ENCODE measurements at regions not wholly inside any gene's neighbourhood (a gene's known extent, or its start where the extent isn't known, plus 50 kb on each side); places are given as distances from the start of the nearest gene placed in this dataset.
"Not testable (repeated sequence)": the region's sequence is repeated elsewhere in the genome, so short reads cannot be mapped to it uniquely, and the experiment has no call there.

DNA sequence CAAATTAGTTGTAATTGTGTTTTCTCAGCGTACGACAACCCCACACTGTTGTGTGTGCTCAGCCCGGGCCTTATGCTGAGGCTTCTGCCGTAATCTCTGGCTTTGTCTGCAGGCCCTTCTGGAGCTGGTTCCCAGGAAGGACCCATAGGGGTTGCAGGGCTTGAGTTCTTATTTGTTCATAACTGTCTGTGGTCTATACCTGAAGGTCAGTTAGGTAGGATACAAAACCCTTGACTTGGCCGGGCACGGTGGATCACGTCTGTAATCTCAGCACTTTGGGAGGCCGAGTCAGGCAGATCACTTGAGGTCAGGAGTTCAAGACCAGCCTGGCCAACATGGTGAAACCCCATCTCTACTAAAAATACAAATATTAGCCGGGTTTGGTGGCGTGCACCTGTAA is 1010.2 kb downstream of the BRD1 start:
- not testable (repeated sequence) for H3K9me3 Mint-ChIP-seq; H3K4me3 Mint-ChIP-seq; ATAC-seq; H4K20me1 ChIP-seq (replicated peaks; ENCODE audit: insufficient read depth); H3K4me1 Mint-ChIP-seq; H3K4me3 ChIP-seq; H3K79me2 ChIP-seq (replicated peaks; ENCODE audit: insufficient read depth); H3K27ac Mint-ChIP-seq; H3K9me2 ChIP-seq (ENCODE audit: insufficient read depth); H3K4me1 ChIP-seq (ENCODE audit: insufficient read depth); DNase-seq (ENCODE audit: low spot score); H3K4me2 ChIP-seq; H3K27ac ChIP-seq (ENCODE audit: low read depth); H3K27me3 ChIP-seq (ENCODE audit: insufficient read depth); H3K27me3 Mint-ChIP-seq (ENCODE audit: insufficient read depth, low read depth, poor library complexity); H2AFZ ChIP-seq; H3K36me3 Mint-ChIP-seq (ENCODE audit: low read depth); H3F3A ChIP-seq (replicated peaks; ENCODE audit: low read depth)
- peaks cover 10% of the 10 kb centered on the region; the same call in 1 of the 2 replicates for H3K36me3 ChIP-seq (ENCODE audit: insufficient read depth)

DNA sequence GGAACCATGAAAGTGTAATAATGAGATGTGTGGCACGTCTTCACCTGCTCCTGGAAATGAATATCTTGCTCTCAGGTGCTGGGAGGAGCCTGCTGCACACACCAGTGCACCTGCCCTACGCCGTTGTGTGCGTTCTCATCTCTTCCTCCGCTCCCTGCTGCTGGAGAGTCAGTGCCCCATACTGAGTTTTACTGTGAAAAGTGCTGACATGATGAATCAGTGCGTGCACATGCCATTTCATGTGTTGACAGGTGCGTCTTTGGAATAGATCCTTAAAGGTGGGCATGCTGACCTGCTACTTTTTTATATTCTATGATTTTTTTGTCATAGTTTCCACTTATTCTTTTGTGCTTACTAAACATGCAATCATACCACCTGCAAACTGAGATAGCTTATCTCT is 1015.8 kb downstream of the BRD1 start:
- Histone ChIP-seq H3K79me2 (replicated peaks; ENCODE audit: insufficient read depth) (no peaks in the 10 kb centered on the region), H3K4me1 (ENCODE audit: insufficient read depth) (no peaks in the 10 kb centered on the region), H3K36me3 (ENCODE audit: insufficient read depth) (peaks cover 7% of the 10 kb centered on the region; the same call in 1 of the 2 replicates), H4K20me1 (replicated peaks; ENCODE audit: insufficient read depth) (no peaks in the 10 kb centered on the region), H3F3A (replicated peaks; ENCODE audit: low read depth) (no peaks in the 10 kb centered on the region), H3K4me2 (no peak overlapping the region), H3K9me2 (ENCODE audit: insufficient read depth) (no peaks in the 10 kb centered on the region), H3K4me3 (no peak overlapping the region), H3K27ac (ENCODE audit: low read depth) (no peak overlapping the region), H3K27me3 (ENCODE audit: insufficient read depth) (no peaks in the 10 kb centered on the region), H2AFZ (no peak overlapping the region)
- ATAC-seq (no peak), DNase-seq (ENCODE audit: low spot score) (no peak)
- Mint-ChIP-seq H3K27ac (no peak overlapping the region), H3K4me1 (peaks cover 2% of the 10 kb centered on the region; the same call in 2 of the 3 replicates), H3K9me3 (peaks cover 3% of the 10 kb centered on the region; the same call in 2 of the 3 replicates), H3K27me3 (ENCODE audit: insufficient read depth, low read depth, poor library complexity) (peaks cover 2% of the 10 kb centered on the region), H3K4me3 (no peak overlapping the region), H3K36me3 (ENCODE audit: low read depth) (peaks cover 3% of the 10 kb centered on the region; the same call in 2 of the 3 replicates)
- TF ChIP-seq REST (IDR thresholded peaks at IDR 0.05; ENCODE audit: unreplicated experiment), result no peak
- TF ChIP-seq, protein P1, sequence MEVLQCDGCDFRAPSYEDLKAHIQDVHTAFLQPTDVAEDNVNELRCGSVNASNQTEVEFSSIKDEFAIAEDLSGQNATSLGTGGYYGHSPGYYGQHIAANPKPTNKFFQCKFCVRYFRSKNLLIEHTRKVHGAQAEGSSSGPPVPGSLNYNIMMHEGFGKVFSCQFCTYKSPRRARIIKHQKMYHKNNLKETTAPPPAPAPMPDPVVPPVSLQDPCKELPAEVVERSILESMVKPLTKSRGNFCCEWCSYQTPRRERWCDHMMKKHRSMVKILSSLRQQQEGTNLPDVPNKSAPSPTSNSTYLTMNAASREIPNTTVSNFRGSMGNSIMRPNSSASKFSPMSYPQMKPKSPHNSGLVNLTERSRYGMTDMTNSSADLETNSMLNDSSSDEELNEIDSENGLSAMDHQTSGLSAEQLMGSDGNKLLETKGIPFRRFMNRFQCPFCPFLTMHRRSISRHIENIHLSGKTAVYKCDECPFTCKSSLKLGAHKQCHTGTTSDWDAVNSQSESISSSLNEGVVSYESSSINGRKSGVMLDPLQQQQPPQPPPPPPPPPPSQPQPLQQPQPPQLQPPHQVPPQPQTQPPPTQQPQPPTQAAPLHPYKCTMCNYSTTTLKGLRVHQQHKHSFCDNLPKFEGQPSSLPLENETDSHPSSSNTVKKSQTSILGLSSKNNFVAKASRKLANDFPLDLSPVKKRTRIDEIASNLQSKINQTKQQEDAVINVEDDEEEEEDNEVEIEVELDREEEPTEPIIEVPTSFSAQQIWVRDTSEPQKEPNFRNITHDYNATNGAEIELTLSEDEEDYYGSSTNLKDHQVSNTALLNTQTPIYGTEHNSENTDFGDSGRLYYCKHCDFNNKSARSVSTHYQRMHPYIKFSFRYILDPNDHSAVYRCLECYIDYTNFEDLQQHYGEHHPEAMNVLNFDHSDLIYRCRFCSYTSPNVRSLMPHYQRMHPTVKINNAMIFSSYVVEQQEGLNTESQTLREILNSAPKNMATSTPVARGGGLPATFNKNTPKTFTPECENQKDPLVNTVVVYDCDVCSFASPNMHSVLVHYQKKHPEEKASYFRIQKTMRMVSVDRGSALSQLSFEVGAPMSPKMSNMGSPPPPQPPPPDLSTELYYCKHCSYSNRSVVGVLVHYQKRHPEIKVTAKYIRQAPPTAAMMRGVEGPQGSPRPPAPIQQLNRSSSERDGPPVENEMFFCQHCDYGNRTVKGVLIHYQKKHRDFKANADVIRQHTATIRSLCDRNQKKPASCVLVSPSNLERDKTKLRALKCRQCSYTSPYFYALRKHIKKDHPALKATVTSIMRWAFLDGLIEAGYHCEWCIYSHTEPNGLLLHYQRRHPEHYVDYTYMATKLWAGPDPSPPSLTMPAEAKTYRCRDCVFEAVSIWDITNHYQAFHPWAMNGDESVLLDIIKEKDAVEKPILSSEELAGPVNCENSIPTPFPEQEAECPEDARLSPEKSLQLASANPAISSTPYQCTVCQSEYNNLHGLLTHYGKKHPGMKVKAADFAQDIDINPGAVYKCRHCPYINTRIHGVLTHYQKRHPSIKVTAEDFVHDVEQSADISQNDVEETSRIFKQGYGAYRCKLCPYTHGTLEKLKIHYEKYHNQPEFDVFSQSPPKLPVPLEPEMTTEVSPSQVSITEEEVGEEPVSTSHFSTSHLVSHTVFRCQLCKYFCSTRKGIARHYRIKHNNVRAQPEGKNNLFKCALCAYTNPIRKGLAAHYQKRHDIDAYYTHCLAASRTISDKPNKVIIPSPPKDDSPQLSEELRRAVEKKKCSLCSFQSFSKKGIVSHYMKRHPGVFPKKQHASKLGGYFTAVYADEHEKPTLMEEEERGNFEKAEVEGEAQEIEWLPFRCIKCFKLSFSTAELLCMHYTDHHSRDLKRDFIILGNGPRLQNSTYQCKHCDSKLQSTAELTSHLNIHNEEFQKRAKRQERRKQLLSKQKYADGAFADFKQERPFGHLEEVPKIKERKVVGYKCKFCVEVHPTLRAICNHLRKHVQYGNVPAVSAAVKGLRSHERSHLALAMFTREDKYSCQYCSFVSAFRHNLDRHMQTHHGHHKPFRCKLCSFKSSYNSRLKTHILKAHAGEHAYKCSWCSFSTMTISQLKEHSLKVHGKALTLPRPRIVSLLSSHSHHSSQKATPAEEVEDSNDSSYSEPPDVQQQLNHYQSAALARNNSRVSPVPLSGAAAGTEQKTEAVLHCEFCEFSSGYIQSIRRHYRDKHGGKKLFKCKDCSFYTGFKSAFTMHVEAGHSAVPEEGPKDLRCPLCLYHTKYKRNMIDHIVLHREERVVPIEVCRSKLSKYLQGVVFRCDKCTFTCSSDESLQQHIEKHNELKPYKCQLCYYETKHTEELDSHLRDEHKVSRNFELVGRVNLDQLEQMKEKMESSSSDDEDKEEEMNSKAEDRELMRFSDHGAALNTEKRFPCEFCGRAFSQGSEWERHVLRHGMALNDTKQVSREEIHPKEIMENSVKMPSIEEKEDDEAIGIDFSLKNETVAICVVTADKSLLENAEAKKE (CRISPR knock-in tag; IDR thresholded peaks at IDR 0.05), result no peak
- no peak for TF ChIP-seq STAT1 (IDR thresholded peaks at IDR 0.05; ENCODE audit: unreplicated experiment)
- TF ChIP-seq CTCF (conservative IDR thresholded peaks at IDR 0.05; ENCODE audit: low read depth in 2 of 2), result no peak
- TF ChIP-seq NANOG (IDR thresholded peaks at IDR 0.05; ENCODE audit: borderline replicate concordance), result no peak
- TF ChIP-seq EZH2 (IDR thresholded peaks at IDR 0.05; ENCODE audit: low read depth, unreplicated experiment), result no peak
- TF ChIP-seq ZNF331 (CRISPR knock-in tag; IDR thresholded peaks at IDR 0.05; ENCODE audit: low read depth), result no peak
- TF ChIP-seq ZNF114 (CRISPR knock-in tag; IDR thresholded peaks at IDR 0.05), result no peak
- no peak for TF ChIP-seq JUNB (IDR thresholded peaks at IDR 0.05; ENCODE audit: unreplicated experiment)
- TF ChIP-seq CREB1 (CRISPR knock-in tag; IDR thresholded peaks at IDR 0.05; ENCODE audit: low read depth), result no peak
- no peak for TF ChIP-seq EZH2phosphoT487 (IDR thresholded peaks at IDR 0.05; ENCODE audit: unreplicated experiment)
- no peak for TF ChIP-seq POLR2AphosphoS5 (IDR thresholded peaks at IDR 0.05; ENCODE audit: low read depth)

All from GM23338 (cell line).